ENCODE measurements at regions not wholly inside any gene's neighbourhood (a gene's known extent, or its start where the extent isn't known, plus 50 kb on each side); places are given as distances from the start of the nearest gene placed in this dataset.
A peak's percentile ranks its signal among the peaks of the same experiment; 100 is the strongest.

DNA sequence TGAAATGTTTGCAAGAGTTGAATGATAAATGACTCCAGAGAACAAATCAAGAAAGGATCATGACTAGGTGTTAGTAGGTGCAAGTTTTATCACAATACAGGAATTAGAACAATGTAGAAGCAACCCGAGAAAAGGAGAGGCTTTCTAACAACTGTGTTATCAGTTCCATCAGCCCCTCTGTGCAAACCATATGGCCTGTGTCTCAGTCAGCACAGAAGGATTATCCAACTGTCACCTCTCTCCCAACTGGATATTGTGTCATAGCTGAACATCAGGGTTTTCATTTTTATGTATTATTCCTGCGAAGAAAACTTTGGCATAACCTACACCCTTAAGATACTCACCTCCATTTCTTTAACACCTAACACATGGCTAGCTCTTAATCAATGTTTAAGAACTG is 321.6 kb upstream of the RND3 start:
- TF ChIP-seq ESRRG (CRISPR knock-in tag; IDR thresholded peaks at IDR 0.05) (no peak), ZFP30 (CRISPR knock-in tag; IDR thresholded peaks at IDR 0.05) (no peak), ZNF70 (CRISPR knock-in tag; IDR thresholded peaks at IDR 0.05) (0 out of 2 replicates have a peak, but pooled peaks have one; percentile 22), RARB (CRISPR knock-in tag; IDR thresholded peaks at IDR 0.05) (no peak), ZFP3 (CRISPR knock-in tag; IDR thresholded peaks at IDR 0.05) (no peak)
